Stimulated activated CD4-positive, alpha-beta T cell treated with anti-CD3 and anti-CD28 coated beads, Interleukin-1b, Interleukin-23, amount 100 ng/mL, for 4 hours (primary cell): ENCODE measurements at regions not wholly inside any gene's neighbourhood (a gene's known extent, or its start where the extent isn't known, plus 50 kb on each side); places are given as distances from the start of the nearest gene placed in this dataset.

Source experiments
- DNase-seq, 2 donors: peaks; one replicate each; pipeline ENCODE4 v3.0.0-alpha.2; 2020; ENCODE audit warnings: low read depth in 2 of 2

GRCh38 chr5:124584991-124585715 lies 161.3 kb downstream of the ZNF608 start:
- DNase-seq: no peak

GRCh38 chr5:124583469-124584350 lies 162.7 kb downstream of the ZNF608 start:
- peak in 1 of 2 donors; percentile 1 for DNase-seq

GRCh38 chr5:124582561-124582840 lies 163.9 kb downstream of the ZNF608 start:
- DNase-seq: no peak

GRCh38 chr5:124581738-124582560 lies 164.5 kb downstream of the ZNF608 start:
- no peak for DNase-seq

GRCh38 chr5:124580925-124581737 lies 165.3 kb downstream of the ZNF608 start:
- DNase-seq: no peak

GRCh38 chr5:124580512-124580911 lies 165.9 kb downstream of the ZNF608 start:
- DNase-seq: no peak

GRCh38 chr5:124576848-124577409 lies 169.5 kb downstream of the ZNF608 start:
- DNase-seq: no peak

GRCh38 chr5:124575725-124576124 lies 170.7 kb downstream of the ZNF608 start:
- DNase-seq: no peak

GRCh38 chr5:124574521-124575436 lies 171.7 kb downstream of the ZNF608 start:
- no peak for DNase-seq

GRCh38 chr5:124572971-124573370 lies 173.5 kb downstream of the ZNF608 start:
- no peak for DNase-seq

- DNase-seq: no peak
Measured at GRCh38 chr5:124570285-124571035, 176.0 kb downstream of the ZNF608 start.

GRCh38 chr5:124566875-124567450 lies 179.5 kb downstream of the ZNF608 start:
- DNase-seq: no peak

- no peak for DNase-seq
Measured at GRCh38 chr5:124561451-124561850, 185.0 kb downstream of the ZNF608 start.

- no peak for DNase-seq
Measured at GRCh38 chr5:124560370-124560769, 186.1 kb downstream of the ZNF608 start.

GRCh38 chr5:124557761-124558160 lies 188.7 kb downstream of the ZNF608 start:
- no peak for DNase-seq

- no peak for DNase-seq
Measured at GRCh38 chr5:124554746-124555578, 191.5 kb downstream of the ZNF608 start.

- no peak for DNase-seq
Measured at GRCh38 chr5:124553911-124554310, 192.5 kb downstream of the ZNF608 start.

- no peak for DNase-seq
Measured at GRCh38 chr5:124552526-124552925, 193.9 kb downstream of the ZNF608 start.
